SHP77 treated with DMSO at 0.1 percent for 48 hours (cell line): ENCODE measurements at regions not wholly inside any gene's neighbourhood (a gene's known extent, or its start where the extent isn't known, plus 50 kb on each side); places are given as distances from the start of the nearest gene placed in this dataset.
"Not testable (repeated sequence)": the region's sequence is repeated elsewhere in the genome, so short reads cannot be mapped to it uniquely, and the experiment has no call there.

ENCODE experiments used
- DNase-seq: peaks from one replicate; lab custom pipeline; 2025; lab: John Stamatoyannopoulos, UW

DNA sequence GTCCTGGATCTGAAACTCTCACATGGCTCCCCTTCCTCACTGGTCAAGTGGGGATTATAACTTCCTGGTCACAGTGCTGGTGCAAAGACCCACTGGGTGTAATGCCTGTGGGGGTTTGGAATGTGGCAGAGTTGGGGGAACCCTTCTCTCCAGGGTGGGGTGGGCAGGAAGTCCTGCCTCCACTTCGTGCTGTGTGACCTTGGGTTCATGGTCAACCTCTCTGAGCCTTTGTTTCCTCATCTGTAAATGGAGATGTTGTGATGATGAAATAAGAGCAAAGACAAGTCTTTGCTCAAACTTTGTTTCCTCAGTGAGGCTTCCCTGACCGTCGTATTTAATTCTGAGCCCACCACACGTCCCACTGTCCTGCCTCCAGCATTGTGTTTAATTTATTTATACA lies 564.7 kb downstream of the PTPRU start:
- no peak for DNase-seq

DNA sequence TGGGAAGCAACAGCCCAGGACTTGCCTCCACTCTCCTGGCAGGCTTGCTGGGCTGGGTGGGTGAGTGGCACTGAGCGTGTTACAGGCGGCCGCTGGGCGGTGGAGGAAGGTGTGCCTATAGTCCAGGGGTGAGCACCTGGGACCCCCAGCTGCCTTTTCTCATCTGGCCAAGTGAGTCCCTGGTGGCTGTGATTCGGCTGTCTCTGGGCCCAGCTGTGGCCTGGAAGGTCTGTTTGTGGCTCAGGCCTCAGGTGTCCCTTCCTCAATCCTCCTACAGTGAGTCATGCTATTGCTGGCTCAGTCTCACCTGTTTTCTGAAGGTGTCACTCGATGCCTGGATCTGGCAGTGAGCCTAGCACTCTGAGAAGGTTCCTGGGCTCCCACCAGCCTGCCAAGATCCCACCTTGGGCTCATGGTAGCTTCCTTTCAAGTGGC lies 564.2 kb downstream of the PTPRU start:
- DNase-seq = no peak

DNA sequence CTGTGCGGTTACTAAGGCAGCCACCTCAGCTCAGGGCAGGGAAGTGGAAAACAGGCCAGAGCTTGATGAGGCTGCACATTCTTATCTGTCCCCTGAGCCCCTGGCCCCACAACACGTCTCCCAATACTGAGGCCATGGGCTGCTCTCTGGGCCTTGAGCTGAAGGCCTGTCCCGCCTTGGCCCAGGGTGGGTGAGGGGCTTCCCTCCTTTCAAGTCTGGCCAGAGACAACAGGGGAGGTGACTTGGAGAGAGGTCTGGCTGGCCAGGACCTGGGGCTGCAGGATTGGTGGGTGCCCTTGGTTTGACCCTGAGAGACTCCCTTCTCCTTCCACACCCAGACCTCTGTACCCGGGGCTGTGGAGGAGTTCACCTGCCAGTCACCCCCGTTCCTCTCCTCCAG lies 563.8 kb downstream of the PTPRU start:
- no peak for DNase-seq

DNA sequence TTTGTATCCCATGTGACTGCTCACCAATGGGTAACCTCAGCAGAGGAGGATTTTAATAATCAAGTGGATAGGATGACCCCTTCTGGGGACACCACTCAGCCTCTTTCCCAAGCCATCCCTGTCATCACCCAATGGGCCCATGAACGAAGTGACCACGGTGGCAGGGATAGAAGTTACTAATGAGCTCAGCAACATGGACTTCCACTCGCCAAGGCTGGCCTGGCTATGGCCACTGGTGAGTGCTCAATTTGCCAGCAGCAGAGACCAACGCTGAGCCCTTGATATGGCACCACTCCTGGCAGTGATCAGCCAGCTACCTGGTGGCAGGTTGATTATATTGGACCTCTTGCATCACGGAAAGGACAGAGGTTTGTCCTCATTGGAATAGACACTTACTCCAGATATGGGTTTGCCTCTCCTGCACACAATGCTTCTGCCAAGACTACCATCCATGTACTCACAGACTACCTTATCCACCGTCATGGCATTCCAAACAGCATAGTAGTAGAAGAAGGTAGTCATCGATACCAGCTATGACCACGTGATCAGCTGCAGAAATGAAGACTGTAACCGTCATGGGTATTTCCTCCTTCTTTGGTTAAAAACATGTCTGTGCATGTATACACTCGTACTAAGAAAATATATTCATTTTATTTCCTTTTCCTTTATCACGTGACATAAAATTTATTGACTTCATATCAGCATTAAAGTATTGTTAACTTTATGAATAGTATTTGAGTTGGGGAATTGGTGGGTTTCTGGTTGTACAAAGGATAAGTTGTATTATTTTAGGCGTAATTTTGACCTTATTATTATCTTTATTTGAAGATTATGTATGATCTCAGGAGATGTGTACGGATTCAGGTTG lies 562.6 kb downstream of the PTPRU start:
- DNase-seq = no peak

DNA sequence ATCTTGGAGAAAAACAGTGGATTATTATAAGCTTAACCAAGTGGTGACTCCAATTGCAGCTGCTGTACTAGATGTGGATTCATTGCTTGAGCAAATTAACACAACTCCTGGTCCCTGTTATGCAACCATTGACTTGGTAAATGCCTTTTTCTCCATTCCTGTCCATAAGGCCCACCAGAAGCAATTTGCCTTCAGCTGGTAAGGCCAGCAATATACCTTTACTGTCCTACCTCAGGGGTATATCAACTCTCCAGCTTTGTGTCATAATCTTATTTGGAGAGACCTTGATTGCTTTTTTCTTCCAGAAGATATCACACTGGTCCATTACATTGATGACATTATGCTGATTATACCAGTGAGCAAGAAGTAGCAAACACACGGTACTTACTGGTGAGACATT lies 560.8 kb downstream of the PTPRU start:
- DNase-seq = not testable (repeated sequence)

DNA sequence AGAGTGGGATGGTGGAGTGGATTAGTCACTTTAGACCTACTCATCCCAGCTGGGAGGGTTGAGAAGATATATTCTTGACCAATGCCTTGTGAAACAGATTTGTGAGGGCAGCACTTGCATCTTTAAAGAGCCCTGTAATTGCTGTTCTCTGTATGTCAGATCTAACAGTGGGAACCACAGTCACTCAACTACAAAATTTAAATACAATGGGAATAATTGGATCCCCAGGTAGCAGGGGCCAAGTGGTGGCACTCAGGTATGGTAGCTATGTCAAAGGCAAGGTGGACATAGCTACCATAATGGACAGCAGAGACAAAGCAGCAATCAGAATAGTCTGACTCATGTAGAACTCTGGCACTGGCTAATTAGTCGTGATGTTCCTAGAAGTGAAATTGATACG lies 559.6 kb downstream of the PTPRU start:
- DNase-seq = not testable (repeated sequence)

DNA sequence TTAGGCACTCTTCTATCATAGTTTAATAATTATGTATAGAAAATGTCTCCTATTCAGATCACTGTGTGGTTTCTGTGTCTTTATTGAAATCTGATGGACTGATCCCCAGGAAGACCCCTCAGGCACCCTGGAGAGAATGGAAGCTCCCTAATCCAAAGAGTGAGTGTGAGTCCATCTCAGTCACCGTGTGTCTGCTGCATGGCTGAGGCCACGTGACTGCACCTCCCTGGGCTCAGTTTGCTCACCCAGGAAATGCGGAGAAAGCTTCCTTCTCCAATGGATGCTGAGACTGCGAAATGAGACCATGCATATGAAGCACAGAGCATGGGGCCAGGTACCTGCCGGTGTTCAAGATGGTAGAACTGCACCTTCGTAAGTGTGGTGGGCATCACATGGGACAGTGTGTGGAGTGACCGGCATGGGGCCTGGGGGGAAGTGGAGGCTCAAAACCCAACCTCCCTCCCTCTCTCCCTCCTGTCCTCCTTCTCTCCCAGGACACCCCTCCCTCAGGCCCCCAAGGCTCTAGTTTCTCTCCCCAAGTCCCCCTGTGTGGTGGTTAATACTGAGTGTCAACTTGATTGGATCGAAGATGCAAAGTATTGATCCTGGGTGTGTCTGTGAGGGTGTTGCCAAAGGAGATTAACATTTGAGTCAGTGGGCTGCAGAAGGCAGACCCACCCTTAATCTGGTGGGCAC lies 557.5 kb downstream of the PTPRU start:
- DNase-seq = no peak

DNA sequence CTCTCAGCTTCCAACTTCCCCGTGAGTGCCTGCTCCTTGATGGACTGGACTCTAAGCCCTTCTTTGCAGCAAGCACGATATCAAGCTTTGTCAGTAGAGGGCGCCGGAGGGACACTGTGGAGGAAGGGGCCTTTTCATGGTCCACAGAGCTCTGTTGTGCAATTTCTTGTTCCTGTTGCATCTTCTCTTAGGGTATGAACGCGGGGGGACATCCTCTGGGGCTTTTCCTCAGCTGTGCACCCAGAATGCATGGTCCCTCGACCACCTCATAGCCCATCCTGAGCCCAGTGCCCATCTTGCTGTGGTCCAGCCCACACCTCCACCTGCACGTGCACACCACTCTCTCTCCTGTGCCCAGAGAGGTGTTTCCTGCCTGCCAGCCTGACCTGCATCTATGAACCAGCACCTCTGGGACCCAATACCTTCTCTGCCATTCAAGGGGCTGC lies 556.8 kb downstream of the PTPRU start:
- peak; percentile 57 for DNase-seq

DNA sequence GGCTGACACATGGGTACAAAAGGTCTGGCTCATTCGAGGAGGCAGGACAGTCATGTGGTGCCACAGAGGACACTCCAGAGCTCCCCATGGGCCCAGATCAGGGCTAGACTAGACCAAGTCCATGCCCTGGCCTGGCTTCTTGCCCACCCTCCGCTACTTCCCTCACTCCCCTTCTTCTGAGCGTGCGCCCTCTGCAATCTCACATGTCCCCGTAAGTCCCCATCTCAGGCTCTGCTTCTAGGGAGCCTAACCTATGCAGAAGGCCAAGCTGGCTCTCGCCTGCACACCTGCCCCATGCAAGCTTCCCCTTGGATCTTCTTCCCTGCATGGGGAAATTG lies 553.6 kb downstream of the PTPRU start:
- DNase-seq = no peak

DNA sequence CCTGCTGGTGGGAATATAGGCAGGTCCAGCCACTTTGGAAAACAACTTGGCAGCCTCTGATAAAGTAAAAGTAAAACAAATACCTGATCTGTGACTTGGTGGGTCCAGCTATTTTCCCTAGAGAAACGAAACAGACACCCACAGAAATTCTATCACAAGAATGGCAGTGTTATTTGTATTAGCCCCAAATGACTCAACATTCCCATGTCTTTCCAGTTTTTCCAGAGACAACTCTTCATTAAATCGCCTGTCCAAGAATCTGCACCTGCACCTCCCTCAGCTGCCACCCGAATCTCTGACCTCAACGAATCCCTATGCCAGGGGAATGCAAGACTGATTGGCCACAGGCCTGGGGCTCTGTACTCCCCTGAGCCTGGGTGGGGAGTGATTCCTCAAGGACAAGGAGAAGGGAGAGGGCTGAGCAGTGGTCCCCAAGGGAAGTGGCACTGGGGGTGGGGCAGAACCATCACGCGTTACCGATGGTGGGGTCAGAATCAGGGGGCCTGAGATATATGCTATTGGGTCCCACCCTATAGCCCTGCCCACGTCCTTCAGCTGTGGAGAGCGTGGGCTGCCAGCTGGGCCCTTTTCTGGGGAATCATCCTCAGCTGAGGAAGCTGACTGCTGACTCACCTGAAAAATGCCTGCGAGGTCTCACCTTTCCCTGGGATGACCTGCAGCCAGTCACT lies 553.0 kb downstream of the PTPRU start:
- no peak for DNase-seq

DNA sequence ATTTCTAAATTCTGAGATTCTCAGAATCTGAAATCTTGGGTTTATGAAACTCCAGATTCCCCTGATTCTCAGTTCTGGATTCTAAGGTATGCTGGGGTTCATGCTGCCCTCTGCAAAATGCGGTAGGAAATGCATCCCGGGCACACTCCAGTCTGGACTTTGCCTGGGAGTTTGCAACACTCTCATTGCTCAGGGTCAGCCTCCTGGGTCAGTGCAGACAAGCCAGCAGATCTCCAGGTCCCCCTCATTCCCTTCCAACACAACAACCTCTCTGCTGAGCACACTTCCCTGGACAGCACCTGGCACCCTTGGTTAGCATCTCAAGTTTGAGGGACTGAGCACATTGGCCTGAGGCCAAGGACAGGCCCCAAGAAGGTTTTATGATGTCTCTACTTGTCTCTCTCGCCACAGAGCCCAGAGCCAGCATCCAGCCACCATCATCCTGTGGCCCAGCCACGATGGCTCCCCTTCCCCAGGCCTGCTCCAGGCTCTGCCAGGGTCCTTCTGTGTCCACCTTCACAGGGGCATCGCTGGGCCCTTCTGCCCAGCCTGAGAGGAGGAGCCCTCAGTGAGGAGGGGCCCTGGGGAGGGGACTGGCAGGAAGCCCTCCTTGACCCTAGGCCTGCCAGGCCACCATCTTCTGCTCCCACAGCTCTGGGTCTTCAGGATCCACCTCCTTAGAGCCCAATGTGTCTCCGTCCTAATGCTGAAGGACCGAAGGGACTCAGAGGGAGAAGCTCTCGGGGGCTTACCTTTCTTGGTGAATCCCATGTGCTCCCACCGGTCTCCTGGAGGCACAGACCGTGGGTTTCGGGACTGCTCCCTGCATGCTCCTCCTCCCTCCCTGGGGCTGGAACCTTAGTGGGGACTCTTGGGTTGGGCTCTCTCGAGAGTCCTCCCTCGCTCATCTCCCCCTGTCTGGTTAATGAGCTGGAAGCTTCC lies 550.7 kb downstream of the PTPRU start:
- no peak for DNase-seq

DNA sequence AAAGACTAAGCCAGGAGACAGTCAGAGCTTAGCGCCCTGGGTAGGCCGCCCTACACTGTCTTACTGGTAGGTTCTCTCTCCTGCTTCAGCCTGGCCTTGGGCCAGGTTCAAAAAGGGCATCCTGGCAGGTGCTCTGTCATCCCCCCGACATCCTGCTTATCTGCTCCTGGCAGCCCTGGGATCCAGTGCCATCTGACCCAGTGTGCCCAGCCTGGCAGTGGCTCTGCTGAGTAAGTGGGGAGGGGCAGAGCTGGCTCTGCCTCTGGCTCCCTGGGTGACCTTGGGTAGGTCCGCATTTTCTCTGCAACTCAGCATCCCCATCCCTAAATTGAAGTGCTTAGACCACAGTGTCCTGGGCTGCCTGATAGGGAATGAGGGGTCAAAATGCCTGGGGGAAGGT lies 549.9 kb downstream of the PTPRU start:
- DNase-seq = no peak

DNA sequence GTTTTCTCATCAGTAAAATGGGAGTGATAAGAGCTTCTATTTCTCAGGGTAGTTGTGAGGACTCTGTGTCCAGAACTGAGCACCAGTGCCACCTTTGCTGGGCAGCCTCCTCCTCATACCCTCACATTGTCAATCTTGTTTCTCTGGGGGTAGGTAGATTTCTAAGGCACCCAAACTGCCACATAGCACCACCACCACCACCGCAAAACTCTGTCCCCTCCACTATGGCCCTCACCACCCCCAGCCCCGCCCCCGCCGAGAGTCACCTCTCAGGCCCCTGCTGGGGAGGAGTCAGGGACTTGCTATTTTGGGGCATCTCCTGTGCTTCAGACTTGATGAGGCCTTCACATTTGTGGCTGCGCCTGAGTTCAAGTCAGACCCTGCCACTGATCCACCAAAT lies 549.2 kb downstream of the PTPRU start:
- no peak for DNase-seq

DNA sequence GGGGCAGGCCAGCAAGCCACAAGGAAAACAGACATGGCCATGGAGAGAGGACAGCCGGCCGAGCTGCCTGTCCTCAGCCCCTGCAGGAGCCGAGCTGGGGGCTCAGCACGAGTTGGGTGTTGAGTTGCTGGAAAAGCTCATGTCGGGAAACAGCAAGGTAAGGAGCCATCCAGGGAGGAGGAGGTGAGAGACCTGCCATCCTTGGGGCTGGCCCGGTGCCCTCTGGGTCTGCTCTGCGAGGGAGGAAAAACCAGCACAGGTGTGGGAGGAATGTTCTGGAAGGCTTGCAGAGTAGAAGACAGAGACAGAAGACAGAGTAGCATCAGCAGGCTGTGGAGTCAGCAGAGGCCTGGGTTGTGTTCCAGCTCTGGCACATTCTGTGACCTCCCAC lies 548.8 kb downstream of the PTPRU start:
- no peak for DNase-seq

DNA sequence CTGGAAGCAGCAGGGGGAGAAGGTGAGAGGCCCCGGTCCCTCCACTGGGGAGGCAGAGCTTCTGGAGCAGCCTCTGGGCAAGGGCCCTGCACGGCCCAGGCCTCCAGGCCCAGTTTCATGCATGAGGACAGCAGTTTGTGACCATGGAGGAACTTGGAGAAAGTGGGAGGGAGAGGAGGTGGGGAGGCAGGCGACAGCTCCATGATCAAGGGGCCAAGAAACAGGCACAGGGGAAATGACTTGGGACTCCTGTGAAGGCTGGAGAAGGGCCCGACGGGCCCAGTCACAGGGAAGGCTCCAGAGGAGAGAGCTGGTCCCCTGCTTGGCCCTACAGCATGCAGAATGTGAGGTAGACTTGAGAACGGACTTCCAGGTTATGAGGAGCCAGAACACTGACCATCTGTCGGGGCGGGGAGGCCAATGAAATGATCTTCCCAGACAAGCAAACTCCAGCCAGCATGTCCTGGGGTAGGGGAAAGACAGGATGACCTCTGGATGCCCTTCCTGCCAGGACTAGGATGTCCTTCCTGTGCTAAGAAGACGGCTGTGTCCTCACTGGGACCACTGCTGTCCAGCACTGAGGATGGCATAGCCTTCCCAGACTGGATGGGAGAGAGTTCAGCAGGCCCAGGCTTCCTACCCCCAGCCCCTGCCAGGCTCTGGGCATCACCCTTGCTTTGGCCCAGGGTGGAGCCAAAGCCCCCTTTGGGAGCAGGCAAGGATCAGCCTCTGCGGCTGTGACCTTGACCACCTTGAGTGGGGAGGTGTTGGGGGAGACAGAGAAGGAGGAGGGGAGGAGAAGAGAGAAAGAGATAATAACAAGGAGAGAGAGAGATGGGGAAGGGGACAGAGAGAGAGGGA lies 548.2 kb downstream of the PTPRU start:
- DNase-seq = no peak

DNA sequence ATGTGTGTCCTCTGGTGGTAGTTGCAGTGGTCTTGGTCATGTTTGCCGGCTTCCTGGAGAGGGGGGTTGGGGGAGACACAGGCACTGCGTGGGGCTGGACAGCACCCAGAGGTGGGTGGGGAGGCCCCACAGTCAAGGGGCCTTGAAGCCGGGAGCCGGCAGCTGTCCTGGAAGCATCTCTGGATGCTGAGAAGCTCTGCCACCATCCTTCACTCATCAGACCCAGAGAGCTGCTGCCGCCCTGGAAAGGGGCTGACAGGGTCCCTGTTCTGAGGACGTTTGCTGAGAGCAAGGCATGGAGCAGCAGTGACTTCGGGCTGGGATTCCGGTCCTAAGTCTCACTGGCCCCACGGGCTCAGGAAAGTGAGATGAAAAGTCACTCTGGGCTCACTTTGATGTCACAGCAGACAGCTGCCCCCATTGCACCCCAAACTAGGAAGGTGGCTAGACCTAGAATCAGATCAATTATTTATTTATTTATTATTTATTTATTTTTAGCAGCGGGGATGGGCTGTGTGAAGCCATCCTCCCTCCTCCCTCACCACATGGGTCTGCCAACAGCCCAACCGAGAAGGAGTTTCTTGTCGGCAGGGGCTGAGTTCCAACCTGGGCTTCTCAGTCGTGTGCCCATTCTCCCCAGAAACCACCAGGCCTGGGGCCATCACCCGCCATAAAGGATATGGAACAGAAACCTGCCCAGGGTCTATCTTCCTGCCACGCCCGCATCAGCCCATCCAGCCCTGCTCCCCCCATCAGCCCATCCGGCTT lies 547.4 kb downstream of the PTPRU start:
- no peak for DNase-seq

DNA sequence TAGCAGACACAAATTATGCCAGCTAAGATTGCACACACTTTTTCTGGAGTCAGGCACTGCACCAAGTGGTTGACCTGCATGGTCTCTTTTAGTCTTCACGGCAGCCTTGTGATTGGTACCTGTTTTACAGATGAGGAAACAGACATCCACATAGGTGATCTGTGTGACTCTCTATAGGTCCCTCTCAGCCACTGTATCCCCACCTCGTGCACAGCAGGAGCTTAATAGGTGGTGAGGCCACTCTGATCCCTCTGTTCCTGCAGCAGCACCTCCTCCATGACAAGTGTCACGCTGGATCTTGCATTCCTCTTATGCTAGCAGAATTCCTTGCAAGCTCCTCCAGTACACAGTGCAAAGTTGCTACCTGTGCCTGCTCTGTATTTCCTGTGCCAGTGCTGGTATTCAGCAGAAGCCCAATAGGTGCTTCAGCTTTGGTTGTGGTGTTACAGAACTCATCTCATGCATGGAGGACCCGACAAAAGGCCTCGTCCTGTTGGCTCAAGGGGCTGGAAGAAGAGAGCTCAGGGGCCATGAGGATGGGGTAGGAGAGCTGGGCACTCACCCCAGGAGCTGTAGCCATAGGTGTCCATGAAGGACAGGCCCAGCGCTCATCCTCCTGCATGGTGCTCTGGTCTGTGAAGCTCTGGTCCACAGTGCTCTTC lies 546.7 kb downstream of the PTPRU start:
- no peak for DNase-seq

DNA sequence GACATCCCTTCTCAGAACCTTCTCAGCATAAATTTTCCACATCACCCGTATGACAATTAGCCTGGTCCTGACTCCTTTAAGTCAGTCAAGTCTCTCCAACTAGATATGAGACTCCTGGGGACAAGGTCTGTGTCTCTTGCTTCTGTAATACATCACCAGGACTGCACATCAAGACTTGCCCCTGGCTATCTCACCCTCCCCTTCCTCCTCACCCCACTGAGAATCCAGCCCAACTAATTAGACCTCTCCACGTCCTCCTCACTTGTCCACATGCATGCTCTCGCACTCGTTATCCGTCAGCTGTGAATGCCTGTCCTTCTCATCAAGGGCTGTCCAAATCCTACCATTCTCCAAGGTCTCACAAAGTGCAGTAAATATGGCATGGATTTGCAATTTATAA lies 542.8 kb downstream of the PTPRU start:
- no peak for DNase-seq

DNA sequence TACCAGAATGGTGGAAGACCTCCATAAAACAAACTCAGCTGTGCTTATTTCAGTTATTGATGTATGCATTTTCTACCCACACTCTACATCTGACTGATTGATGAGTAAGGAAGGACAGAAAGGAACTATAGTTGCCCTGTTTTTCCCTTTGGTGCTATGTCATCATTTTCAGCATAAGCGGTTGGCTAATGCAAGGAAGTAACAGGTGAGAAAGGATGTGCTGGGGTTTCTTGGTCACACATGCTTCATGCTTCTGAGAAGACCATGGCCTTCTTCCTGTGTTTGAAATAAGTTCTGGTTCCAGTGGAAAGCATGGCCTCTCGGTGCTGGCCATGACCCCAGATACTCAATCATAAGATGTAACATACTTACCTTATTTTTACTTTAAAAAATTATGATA lies 541.2 kb downstream of the PTPRU start:
- DNase-seq = no peak

DNA sequence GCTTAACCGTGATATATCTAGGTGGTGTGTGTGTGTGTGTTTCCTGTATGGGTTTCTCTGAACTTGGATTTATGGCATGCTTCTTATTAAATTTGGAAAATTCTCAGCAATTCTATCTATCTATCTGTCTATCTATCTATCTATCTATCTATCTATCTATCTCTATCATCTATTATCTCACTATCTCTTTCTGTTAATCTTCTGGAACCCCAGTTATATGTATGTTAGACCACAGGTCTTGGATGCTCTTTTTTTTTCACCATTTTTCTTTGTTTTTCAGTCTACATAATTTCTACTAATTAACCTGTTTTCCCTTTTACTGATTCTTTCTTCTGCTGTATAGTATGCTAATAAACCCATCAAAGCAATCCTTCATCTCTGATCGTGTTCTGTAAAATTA lies 538.0 kb downstream of the PTPRU start:
- DNase-seq = no peak
